ENCODE measurements at regions not wholly inside any gene's neighbourhood (a gene's known extent, or its start where the extent isn't known, plus 50 kb on each side); places are given as distances from the start of the nearest gene placed in this dataset.
A peak's percentile ranks its signal among the peaks of the same experiment; 100 is the strongest.

DNA sequence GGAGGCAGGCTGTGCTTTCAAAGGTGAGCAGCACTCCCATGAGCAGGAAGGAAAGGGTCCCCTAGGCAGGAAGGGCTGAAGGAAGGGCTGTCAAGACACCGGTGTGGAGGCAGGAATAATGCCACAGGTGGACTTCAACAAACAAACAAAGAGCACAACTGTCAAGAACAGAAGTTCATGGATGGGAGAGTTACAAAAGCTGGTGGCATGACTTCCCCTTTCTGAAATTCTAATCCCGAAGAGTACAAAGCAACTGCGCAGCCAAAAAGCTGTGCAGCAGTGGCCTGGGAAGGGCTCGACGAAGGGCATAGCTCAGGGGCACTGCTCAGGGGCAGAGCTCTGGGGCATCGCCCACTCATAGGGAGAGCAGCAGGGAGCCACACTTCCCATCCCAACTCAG, 582.3 kb upstream of the DIPK2B start:
- peak in 1 of 2 experiments; percentile 39; a peak in 3 of 6 replicates for ATAC-seq
- CTCF ChIA-PET, result interaction anchor here (0.9 to 1.9 kb wide), 3 partner anchors 18 to 41 kb away, joined by 3 to 5 read pairs (median 3); no protein-coding TSS in a partner anchor
- POLR2A ChIA-PET, result interaction anchor here (0.9 kb wide), 1 partner anchor 12 kb away, joined by 3 read pairs; no protein-coding TSS in a partner anchor

DNA sequence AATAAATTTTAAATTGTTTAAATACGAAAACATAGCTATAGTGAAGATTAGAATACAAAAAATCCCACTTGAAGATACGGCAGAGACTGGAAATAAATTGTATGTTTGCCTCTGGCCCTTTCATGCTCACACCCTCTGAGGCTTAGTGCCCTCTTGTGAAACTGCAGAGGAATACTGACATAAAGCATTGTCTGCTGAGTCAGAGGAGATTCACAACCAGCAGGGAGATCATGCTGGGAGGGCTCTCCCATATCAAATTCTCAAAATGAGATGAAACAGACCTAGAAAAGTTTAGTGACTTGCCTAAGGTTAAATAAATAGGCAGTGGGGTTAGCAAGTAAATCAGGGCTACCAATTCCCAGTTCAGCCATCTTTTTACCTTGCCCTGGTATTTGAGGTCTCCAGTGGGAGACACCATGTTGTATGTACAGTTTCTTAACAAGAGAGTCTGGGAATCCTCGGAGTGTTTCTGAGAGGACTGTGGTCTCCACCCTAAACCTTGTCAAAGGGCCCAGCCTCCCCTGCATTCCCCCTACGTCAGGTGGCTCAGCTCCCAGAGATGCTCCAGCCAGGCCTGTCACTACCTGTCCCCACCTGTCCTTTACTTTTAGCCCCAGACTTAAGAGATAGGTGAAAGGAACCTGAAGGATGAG, 581.4 kb upstream of the DIPK2B start:
- no peaks in the 10 kb centered on the region for H3K9me3 ChIP-seq
- DNase-seq (ENCODE audit: low read depth in 1 of 2, low spot score in 1 of 2) (peak; percentile 43 to 71), FAIRE-seq (peak; percentile 85), ATAC-seq (peak; percentile 93 to 96)
- peak overlapping the region; percentile 54 for H3K4me2 ChIP-seq
- POLR2A ChIA-PET, result interaction anchor here (1.0 kb wide), 1 partner anchor 12 kb away, joined by 4 read pairs; no protein-coding TSS in a partner anchor
- no peak overlapping the region for H3K4me3 ChIP-seq
- CTCF ChIA-PET, result interaction anchor here (0.8 to 1.3 kb wide), 9 partner anchors 9 to 272 kb away, joined by 3 to 4 read pairs (median 3); no protein-coding TSS in a partner anchor
- peaks cover 65% of the 10 kb centered on the region for H3K4me1 ChIP-seq
- TF ChIP-seq MAFK (IDR thresholded peaks at IDR 0.05; ENCODE audit: partially characterized antibody), result peak; percentile 63
- no peak for TF ChIP-seq MYC (IDR thresholded peaks at IDR 0.05; ENCODE audit: borderline replicate concordance, low read length)
- TF ChIP-seq MAX (IDR thresholded peaks at IDR 0.05), result 0 out of 2 replicates have a peak, but pooled peaks have one; percentile 22
- 0 out of 4 replicates have a peak, but pooled peaks of 1 of the 2 experiments have one; percentile 8 for TF ChIP-seq CEBPB (IDR thresholded peaks at IDR 0.05)
- no peak for TF ChIP-seq ELK1 (IDR thresholded peaks at IDR 0.05; ENCODE audit: low read depth, low read length)
- TF ChIP-seq FOSL2 (IDR thresholded peaks at IDR 0.05), result no peak
- peak; percentile 39; the same call in 1 of the 2 replicates for TF ChIP-seq FOSL2 (CRISPR knock-in tag; IDR thresholded peaks at IDR 0.05)
- peak; percentile 33; the same call in 1 of the 2 replicates for TF ChIP-seq GATA3 (IDR thresholded peaks at IDR 0.05; ENCODE audit: borderline replicate concordance)
- peak; percentile 39; the same call in 2 of the 3 replicates for TF ChIP-seq CTCF (IDR thresholded peaks at IDR 0.05)
- TF ChIP-seq SMC3 (IDR thresholded peaks at IDR 0.05), result peak; percentile 50
- TF ChIP-seq ZNF302 (CRISPR knock-in tag; IDR thresholded peaks at IDR 0.05), result no peak
- peak; percentile 50 to 54 for TF ChIP-seq RAD21 (conservative IDR thresholded peaks at IDR 0.05 in 1 of 2, IDR thresholded peaks at IDR 0.05 in 1 of 2)
- H3K27ac ChIP-seq, result peak overlapping the region; percentile 62 to 87
- 28% methylated on average over 4 of the region's 4 CpGs for WGBS (ENCODE audit: missing lambda C conversion rate)

More for the DNA sequence above, 582.3 kb upstream of the DIPK2B start:
- TF ChIP-seq HOXA7 (CRISPR knock-in tag; IDR thresholded peaks at IDR 0.05) (no peak), POLR2A (IDR thresholded peaks at IDR 0.05; ENCODE audit: low read length) (no peak), TP53 (CRISPR knock-in tag; IDR thresholded peaks at IDR 0.05) (no peak), ZSCAN20 (CRISPR knock-in tag; IDR thresholded peaks at IDR 0.05) (no peak), SMC3 (IDR thresholded peaks at IDR 0.05) (no peak), E2F6 (IDR thresholded peaks at IDR 0.05; ENCODE audit: borderline replicate concordance, low read depth) (no peak), KDM5A (IDR thresholded peaks at IDR 0.05) (no peak), BHLHE40 (IDR thresholded peaks at IDR 0.05; ENCODE audit: low read depth, low read length) (no peak)
- TF ChIP-seq, protein P1, sequence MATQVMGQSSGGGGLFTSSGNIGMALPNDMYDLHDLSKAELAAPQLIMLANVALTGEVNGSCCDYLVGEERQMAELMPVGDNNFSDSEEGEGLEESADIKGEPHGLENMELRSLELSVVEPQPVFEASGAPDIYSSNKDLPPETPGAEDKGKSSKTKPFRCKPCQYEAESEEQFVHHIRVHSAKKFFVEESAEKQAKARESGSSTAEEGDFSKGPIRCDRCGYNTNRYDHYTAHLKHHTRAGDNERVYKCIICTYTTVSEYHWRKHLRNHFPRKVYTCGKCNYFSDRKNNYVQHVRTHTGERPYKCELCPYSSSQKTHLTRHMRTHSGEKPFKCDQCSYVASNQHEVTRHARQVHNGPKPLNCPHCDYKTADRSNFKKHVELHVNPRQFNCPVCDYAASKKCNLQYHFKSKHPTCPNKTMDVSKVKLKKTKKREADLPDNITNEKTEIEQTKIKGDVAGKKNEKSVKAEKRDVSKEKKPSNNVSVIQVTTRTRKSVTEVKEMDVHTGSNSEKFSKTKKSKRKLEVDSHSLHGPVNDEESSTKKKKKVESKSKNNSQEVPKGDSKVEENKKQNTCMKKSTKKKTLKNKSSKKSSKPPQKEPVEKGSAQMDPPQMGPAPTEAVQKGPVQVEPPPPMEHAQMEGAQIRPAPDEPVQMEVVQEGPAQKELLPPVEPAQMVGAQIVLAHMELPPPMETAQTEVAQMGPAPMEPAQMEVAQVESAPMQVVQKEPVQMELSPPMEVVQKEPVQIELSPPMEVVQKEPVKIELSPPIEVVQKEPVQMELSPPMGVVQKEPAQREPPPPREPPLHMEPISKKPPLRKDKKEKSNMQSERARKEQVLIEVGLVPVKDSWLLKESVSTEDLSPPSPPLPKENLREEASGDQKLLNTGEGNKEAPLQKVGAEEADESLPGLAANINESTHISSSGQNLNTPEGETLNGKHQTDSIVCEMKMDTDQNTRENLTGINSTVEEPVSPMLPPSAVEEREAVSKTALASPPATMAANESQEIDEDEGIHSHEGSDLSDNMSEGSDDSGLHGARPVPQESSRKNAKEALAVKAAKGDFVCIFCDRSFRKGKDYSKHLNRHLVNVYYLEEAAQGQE (IDR thresholded peaks at IDR 0.05), result no peak
- TF ChIP-seq, protein P2, sequence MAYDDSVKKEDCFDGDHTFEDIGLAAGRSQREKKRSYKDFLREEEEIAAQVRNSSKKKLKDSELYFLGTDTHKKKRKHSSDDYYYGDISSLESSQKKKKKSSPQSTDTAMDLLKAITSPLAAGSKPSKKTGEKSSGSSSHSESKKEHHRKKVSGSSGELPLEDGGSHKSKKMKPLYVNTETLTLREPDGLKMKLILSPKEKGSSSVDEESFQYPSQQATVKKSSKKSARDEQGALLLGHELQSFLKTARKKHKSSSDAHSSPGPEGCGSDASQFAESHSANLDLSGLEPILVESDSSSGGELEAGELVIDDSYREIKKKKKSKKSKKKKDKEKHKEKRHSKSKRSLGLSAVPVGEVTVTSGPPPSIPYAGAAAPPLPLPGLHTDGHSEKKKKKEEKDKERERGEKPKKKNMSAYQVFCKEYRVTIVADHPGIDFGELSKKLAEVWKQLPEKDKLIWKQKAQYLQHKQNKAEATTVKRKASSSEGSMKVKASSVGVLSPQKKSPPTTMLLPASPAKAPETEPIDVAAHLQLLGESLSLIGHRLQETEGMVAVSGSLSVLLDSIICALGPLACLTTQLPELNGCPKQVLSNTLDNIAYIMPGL (CRISPR knock-in tag; IDR thresholded peaks at IDR 0.05; ENCODE audit: borderline replicate concordance), result no peak
- FAIRE-seq, result peak; percentile 28
- Histone ChIP-seq H3K9me3 (no peaks in the 10 kb centered on the region), H3K27ac (peak overlapping the region; percentile 22 to 87; a peak in 4 of 6 replicates), H3K4me3 (no peak overlapping the region), H3K4me1 (peaks cover 66% of the 10 kb centered on the region), H3K4me2 (peak overlapping the region; percentile 54; the same call in 2 of the 3 replicates)
- WGBS (ENCODE audit: missing lambda C conversion rate), result 78% methylated on average over 6 of the region's 6 CpGs
- no peak for DNase-seq (ENCODE audit: low read depth in 1 of 2, low spot score in 1 of 2)
